ENCODE measurements at regions not wholly inside any gene's neighbourhood (a gene's known extent, or its start where the extent isn't known, plus 50 kb on each side); places are given as distances from the start of the nearest gene placed in this dataset.

DNA sequence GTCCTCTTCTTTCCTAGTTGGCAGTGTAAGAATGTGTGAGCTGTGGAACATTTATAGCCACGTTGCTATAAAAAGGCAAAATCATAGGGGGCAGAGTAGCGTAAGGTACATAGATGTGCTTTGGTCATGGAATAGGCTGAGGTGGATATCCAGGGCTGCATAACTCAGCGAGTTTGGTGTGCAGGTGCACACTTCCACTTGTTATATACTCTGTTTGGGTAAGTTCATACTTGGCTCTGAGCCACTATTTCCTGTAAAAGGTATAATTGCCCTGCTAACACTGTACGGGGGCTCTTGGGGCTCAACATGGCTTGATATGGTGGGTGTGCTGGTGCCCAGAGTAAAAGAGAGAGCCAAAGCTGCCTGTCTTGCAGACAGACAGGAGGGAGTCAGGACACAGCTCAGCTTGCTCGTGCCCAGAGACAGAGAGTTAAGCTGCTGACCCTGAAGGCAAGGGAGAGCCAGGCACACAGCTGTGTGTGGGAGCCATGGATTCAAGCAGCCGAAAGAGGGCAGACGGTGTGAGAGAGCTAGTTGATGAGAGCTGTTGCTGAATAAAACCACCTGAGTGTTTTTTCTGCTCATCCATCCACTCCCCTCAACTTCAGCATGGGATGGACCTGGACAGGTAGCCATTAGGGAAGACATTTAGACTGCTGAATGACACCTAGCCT, 126.7 kb downstream of the DKK1 start:
- Histone ChIP-seq H3K4me3 (no peak overlapping the region), H3K36me3 (no peaks in the 10 kb centered on the region), H3K27ac (no peak overlapping the region), H3K9me3 (ENCODE audit: low read depth) (no peaks in the 10 kb centered on the region), H3K27me3 (no peaks in the 10 kb centered on the region), H3K4me1 (ENCODE audit: low read depth) (no peaks in the 10 kb centered on the region)
- DNase-seq (ENCODE audit: low read depth in 1 of 2, low spot score in 1 of 2) = no peak
- TF ChIP-seq, protein P1, sequence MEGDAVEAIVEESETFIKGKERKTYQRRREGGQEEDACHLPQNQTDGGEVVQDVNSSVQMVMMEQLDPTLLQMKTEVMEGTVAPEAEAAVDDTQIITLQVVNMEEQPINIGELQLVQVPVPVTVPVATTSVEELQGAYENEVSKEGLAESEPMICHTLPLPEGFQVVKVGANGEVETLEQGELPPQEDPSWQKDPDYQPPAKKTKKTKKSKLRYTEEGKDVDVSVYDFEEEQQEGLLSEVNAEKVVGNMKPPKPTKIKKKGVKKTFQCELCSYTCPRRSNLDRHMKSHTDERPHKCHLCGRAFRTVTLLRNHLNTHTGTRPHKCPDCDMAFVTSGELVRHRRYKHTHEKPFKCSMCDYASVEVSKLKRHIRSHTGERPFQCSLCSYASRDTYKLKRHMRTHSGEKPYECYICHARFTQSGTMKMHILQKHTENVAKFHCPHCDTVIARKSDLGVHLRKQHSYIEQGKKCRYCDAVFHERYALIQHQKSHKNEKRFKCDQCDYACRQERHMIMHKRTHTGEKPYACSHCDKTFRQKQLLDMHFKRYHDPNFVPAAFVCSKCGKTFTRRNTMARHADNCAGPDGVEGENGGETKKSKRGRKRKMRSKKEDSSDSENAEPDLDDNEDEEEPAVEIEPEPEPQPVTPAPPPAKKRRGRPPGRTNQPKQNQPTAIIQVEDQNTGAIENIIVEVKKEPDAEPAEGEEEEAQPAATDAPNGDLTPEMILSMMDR (IDR thresholded peaks at IDR 0.05; ENCODE audit: low read depth, low read length) = peak; percentile 5

DNA sequence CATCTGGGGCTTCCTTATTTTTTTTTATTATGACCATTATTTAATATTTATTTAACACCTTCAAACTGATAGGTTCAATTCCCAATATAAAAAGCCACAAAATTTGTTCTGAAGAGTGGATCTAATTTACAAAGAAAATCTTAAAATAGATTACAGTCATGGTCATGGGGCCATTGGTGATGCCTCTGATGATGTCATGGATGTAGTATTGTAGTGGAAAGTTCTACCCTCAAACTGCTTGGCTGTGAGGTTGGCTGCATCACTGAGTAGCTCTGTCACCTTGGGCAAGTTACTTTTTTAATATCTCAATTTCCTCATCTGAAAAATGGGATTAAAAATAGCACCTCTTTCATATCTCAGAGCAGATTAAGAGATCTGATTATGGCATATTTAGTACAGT, 128.5 kb downstream of the DKK1 start:
- Histone ChIP-seq H3K27ac (no peak overlapping the region), H3K36me3 (no peaks in the 10 kb centered on the region), H3K4me3 (no peak overlapping the region), H3K27me3 (no peaks in the 10 kb centered on the region), H3K9me3 (ENCODE audit: low read depth) (no peaks in the 10 kb centered on the region), H3K4me1 (ENCODE audit: low read depth) (no peaks in the 10 kb centered on the region)
- peak in 1 of 2 donors; percentile 46 for DNase-seq (ENCODE audit: low read depth in 1 of 2, low spot score in 1 of 2)
- TF ChIP-seq, protein P1 (IDR thresholded peaks at IDR 0.05; ENCODE audit: low read depth, low read length) = no peak

DNA sequence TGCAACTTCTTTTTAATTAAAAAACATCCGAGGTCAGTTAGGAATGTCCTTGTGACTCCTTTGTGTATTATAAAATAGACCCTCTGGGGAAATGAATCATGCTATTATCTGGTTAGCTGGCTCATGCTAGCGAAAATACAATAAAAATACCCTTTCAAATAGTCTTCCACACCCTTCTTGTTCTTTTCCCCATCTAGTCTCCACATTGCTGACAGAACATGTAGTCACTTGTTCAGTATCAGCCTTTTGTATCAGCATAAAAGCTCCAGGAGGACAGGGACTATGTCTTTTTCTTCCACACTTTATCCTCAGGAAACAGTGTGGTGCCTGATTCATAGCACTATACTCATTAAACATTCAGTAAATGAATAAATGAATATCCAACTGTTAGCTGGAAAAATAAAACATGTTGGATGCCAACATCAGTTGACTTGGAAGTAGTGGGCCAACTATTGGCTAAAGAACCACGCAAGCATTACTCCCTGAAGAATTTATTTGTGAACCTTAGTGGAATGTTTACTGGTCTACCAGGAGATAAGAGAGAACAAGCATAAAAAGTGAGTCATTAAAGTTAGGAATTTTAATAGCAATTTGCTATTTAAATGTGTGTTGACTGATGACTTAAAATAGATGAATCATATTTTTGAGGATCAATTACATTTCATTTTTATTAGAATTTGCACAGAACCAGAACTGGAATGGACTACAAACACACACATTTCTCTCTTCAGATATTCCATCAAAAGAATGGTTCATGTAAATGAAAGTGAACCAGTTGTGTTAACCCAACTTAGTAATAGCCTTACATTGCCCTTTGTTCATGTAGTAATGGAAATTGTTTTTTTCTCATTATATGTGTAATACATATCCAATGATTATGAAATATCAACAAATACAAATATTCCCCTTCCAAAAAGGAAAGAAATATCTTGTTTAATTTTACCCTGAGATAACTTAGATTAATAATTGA, 129.6 kb downstream of the DKK1 start:
- Histone ChIP-seq H3K36me3 (no peaks in the 10 kb centered on the region), H3K27me3 (no peaks in the 10 kb centered on the region), H3K4me1 (ENCODE audit: low read depth) (no peaks in the 10 kb centered on the region), H3K9me3 (ENCODE audit: low read depth) (no peaks in the 10 kb centered on the region), H3K4me3 (no peak overlapping the region), H3K27ac (no peak overlapping the region)
- peak in 1 of 2 donors; percentile 93 for DNase-seq (ENCODE audit: low read depth in 1 of 2, low spot score in 1 of 2)
- TF ChIP-seq, protein P1 (IDR thresholded peaks at IDR 0.05; ENCODE audit: low read depth, low read length) = no peak

DNA sequence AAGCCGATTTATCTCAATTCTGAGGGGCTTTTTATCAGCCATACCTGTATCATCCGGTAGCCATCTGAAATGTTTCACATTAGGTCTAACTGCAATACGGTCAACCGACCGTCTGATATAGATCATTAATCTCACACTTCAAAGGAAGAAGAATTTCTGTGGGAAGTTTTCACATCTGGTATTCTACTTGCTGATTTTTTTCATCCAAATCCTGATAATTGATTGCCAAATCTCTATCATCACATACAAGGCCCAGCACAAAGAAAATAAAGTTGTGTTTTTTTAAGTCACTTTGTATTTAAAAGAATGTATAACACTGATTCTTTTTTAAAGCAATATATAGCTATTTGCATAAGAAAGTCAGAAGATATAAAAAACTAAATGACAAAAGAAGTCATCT, 132.3 kb downstream of the DKK1 start:
- no peaks in the 10 kb centered on the region for H3K27me3 ChIP-seq
- no peak overlapping the region for H3K4me3 ChIP-seq
- DNase-seq (ENCODE audit: low read depth in 1 of 2, low spot score in 1 of 2) = no peak
- H3K27ac ChIP-seq = no peak overlapping the region
- H3K36me3 ChIP-seq = no peaks in the 10 kb centered on the region
- no peaks in the 10 kb centered on the region for H3K4me1 ChIP-seq (ENCODE audit: low read depth)
- H3K9me3 ChIP-seq (ENCODE audit: low read depth) = no peaks in the 10 kb centered on the region
- TF ChIP-seq, protein P1 (IDR thresholded peaks at IDR 0.05; ENCODE audit: low read depth, low read length) = no peak

DNA sequence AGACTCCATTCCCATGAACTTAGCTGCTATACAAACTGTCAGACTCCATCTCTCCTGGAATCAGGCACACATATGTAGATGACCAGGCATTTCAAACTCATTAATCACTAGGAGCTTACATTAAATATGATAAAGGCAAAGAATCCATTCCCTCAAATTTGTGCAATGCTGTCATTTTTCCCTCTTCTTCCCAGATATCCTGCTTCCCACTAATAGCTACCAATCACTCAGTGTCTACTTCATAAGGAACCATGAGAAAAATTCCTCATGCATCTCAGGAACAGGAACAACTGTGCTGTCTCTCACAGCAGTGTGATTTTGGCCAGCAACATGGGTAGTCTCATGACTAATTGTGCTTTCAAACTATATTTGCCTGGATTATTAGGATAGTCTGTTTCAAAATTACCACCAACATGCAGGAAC, 133.9 kb downstream of the DKK1 start:
- H3K4me1 ChIP-seq (ENCODE audit: low read depth) = no peaks in the 10 kb centered on the region
- H3K9me3 ChIP-seq (ENCODE audit: low read depth) = no peaks in the 10 kb centered on the region
- no peaks in the 10 kb centered on the region for H3K27me3 ChIP-seq
- H3K27ac ChIP-seq = no peak overlapping the region
- H3K4me3 ChIP-seq = no peak overlapping the region
- H3K36me3 ChIP-seq = no peaks in the 10 kb centered on the region
- TF ChIP-seq, protein P1 (IDR thresholded peaks at IDR 0.05; ENCODE audit: low read depth, low read length) = no peak
- DNase-seq (ENCODE audit: low read depth in 1 of 2, low spot score in 1 of 2) = no peak
